KMS-11 (cell line): ENCODE measurements at regions not wholly inside any gene's neighbourhood (a gene's known extent, or its start where the extent isn't known, plus 50 kb on each side); places are given as distances from the start of the nearest gene placed in this dataset.

ENCODE experiments used
- H2AFZ ChIP-seq: fragments of 200-600 bp; sonication (generic); 2 replicates; pipeline ENCODE4 v1.6.1; 2016; ENCODE audit warnings: antibody characterized with exemption, mixed run types, low read depth
- H3K27ac ChIP-seq: fragments of 200-600 bp; sonication (generic); 2 replicates; pipeline ENCODE4 v1.6.1; 2016; ENCODE audit warnings: mild to moderate bottlenecking, mixed run types
- H3K27me3 ChIP-seq: fragments of 200-600 bp; sonication (generic); 2 replicates; pipeline ENCODE4 v1.6.1; 2017; ENCODE audit warnings: mild to moderate bottlenecking, low read depth, mixed run types, moderate library complexity; ENCODE audit not compliant: insufficient read depth
- H3K36me3 ChIP-seq: fragments of 200-600 bp; sonication (generic); 2 replicates; pipeline ENCODE4 v1.6.1; 2017; ENCODE audit warnings: mild to moderate bottlenecking, mixed run types; ENCODE audit not compliant: insufficient read depth
- H3K4me1 ChIP-seq: fragments of 200-600 bp; sonication (generic); 2 replicates; pipeline ENCODE4 v1.6.1; 2016; ENCODE audit warnings: mild to moderate bottlenecking, low read depth, mixed run types; ENCODE audit not compliant: poor library complexity, severe bottlenecking
- H3K4me2 ChIP-seq: fragments of 200-600 bp; sonication (generic); 2 replicates; pipeline ENCODE4 v1.7.0; 2016; ENCODE audit warnings: mild to moderate bottlenecking, mixed run types
- H3K4me3 ChIP-seq: fragments of 200-600 bp; sonication (generic); IDR thresholded peaks from 2 replicates; pipeline ENCODE4 v1.6.1; 2017; ENCODE audit warnings: low read depth, low read length, mixed read lengths; ENCODE audit not compliant: insufficient read depth
- H3K79me2 ChIP-seq: fragments of 200-600 bp; sonication (generic); 2 replicates; pipeline ENCODE4 v1.6.1; 2016; ENCODE audit warnings: low read depth, mixed run types; ENCODE audit not compliant: insufficient read depth
- H3K9ac ChIP-seq: fragments of 200-600 bp; sonication (generic); 2 replicates; pipeline ENCODE4 v1.6.1; 2016; ENCODE audit warnings: mild to moderate bottlenecking, mixed run types
- H4K20me1 ChIP-seq: fragments of 200-600 bp; sonication (generic); 2 replicates; pipeline ENCODE4 v1.6.1; 2016; ENCODE audit warnings: mild to moderate bottlenecking, mixed run types; ENCODE audit not compliant: insufficient read depth
- TF ChIP-seq, protein P1 (sequence below): fragments of 200-600 bp; sonication (generic); conservative IDR thresholded peaks from 2 replicates; pipeline ENCODE4 v1.6.1; 2017; ENCODE audit warnings: low read depth, mild to moderate bottlenecking, antibody characterized with exemption, low read length, moderate library complexity, mixed read lengths

DNA sequence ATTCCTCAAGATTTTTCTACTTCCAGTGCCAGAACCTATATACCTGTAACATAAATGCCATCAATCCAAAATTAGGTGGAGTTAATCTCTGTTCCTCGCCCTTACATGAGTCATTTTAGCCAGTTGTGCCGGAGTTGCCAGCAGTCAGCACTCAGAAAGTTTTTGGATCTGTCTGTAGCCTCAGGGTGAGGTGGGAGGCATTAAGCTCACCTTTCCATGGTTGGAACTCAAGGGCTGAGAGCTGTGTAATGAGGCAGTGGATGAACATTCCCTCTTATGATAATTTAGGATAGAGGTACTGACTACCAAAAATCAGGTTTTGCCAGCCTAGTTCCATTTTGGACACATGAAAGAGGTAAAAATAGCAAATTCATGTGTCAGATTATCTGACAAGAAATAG, 1553.1 kb upstream of the ADGRL3 start:
- no peaks in the 10 kb centered on the region for H3K4me1 ChIP-seq
- no peak overlapping the region for H2AFZ ChIP-seq
- no peaks in the 10 kb centered on the region for H3K79me2 ChIP-seq
- H3K9ac ChIP-seq = no peak overlapping the region
- H3K4me3 ChIP-seq = no peak overlapping the region
- no peak overlapping the region for H3K4me2 ChIP-seq
- H3K27me3 ChIP-seq = no peaks in the 10 kb centered on the region
- no peak overlapping the region for H3K27ac ChIP-seq
- H3K36me3 ChIP-seq = no peaks in the 10 kb centered on the region
- TF ChIP-seq, protein P1, sequence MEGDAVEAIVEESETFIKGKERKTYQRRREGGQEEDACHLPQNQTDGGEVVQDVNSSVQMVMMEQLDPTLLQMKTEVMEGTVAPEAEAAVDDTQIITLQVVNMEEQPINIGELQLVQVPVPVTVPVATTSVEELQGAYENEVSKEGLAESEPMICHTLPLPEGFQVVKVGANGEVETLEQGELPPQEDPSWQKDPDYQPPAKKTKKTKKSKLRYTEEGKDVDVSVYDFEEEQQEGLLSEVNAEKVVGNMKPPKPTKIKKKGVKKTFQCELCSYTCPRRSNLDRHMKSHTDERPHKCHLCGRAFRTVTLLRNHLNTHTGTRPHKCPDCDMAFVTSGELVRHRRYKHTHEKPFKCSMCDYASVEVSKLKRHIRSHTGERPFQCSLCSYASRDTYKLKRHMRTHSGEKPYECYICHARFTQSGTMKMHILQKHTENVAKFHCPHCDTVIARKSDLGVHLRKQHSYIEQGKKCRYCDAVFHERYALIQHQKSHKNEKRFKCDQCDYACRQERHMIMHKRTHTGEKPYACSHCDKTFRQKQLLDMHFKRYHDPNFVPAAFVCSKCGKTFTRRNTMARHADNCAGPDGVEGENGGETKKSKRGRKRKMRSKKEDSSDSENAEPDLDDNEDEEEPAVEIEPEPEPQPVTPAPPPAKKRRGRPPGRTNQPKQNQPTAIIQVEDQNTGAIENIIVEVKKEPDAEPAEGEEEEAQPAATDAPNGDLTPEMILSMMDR = no peak
- H4K20me1 ChIP-seq = no peaks in the 10 kb centered on the region

DNA sequence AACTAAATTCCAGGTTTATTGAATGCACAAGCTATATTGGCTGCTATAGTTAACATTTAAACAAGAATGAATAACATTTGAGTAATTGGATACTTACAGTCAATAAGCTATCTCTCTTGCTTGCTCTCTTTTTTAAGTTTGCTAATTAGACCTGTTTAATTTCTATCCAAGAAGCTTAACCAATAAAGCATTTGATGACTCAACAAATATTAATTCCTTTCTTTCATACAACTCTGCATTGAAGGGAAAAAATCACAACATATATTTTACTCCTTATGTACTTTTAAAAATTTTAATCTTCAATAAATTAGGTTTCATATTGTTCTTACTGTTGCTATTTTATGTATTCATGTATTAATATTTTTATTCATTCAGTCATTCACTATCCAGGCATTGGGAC, 1552.6 kb upstream of the ADGRL3 start:
- Histone ChIP-seq H3K27ac (no peak overlapping the region), H3K79me2 (no peaks in the 10 kb centered on the region), H3K4me1 (no peaks in the 10 kb centered on the region), H3K27me3 (no peaks in the 10 kb centered on the region), H3K4me3 (no peak overlapping the region), H3K9ac (no peak overlapping the region), H4K20me1 (no peaks in the 10 kb centered on the region), H3K36me3 (no peaks in the 10 kb centered on the region), H2AFZ (no peak overlapping the region), H3K4me2 (no peak overlapping the region)
- TF ChIP-seq, protein P1 = no peak

DNA sequence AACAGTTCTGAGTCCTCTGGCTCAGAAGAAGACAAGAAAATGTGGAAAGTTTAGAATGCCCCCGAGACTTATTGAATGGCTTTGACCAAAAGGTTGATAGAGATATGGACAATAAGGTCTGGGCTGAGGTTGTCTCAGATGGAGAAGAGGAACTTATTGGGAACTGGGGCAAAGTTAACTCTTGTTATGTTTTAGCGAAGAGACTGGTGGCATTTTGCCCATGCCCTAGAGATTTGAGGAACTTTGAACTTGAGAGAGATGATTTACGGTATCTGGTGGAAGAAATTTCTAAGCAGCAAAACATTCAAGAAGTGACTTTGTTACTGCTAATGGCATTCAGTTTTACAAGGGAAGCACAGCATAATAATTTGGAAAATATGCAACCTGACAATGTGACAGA, 1549.3 kb upstream of the ADGRL3 start:
- Histone ChIP-seq H3K9ac (no peak overlapping the region), H3K4me3 (no peak overlapping the region), H3K27ac (no peak overlapping the region), H3K27me3 (no peaks in the 10 kb centered on the region), H4K20me1 (no peaks in the 10 kb centered on the region), H3K79me2 (no peaks in the 10 kb centered on the region), H2AFZ (no peak overlapping the region), H3K4me2 (no peak overlapping the region), H3K4me1 (no peaks in the 10 kb centered on the region), H3K36me3 (no peaks in the 10 kb centered on the region)
- TF ChIP-seq, protein P1 = no peak

DNA sequence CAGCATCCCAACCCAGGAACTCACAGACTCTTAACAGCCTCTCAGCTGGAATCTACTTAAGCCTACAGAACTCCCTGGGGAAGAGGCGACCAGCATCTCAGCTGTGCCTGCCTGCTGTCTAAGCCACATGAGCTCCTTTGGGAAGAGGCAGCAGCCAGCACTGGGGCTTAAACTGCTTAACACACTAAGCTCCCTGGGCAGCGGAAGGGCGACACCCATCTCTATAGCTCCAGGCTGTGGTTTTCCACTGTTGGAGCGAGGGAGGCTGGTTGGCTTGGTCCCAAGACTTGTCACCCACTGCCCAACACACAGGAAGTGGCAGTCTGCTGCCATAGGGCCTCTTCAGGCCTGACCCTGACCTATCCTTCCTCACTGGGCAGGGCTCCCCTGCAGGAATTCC, 1544.1 kb upstream of the ADGRL3 start:
- no peaks in the 10 kb centered on the region for H3K79me2 ChIP-seq
- no peaks in the 10 kb centered on the region for H3K36me3 ChIP-seq
- H4K20me1 ChIP-seq = no peaks in the 10 kb centered on the region
- no peaks in the 10 kb centered on the region for H3K27me3 ChIP-seq
- H3K4me3 ChIP-seq = no peak overlapping the region
- H3K27ac ChIP-seq = no peak overlapping the region
- no peak overlapping the region for H3K4me2 ChIP-seq
- TF ChIP-seq, protein P1 = no peak
- no peak overlapping the region for H3K9ac ChIP-seq
- no peak overlapping the region for H2AFZ ChIP-seq
- H3K4me1 ChIP-seq = no peaks in the 10 kb centered on the region

DNA sequence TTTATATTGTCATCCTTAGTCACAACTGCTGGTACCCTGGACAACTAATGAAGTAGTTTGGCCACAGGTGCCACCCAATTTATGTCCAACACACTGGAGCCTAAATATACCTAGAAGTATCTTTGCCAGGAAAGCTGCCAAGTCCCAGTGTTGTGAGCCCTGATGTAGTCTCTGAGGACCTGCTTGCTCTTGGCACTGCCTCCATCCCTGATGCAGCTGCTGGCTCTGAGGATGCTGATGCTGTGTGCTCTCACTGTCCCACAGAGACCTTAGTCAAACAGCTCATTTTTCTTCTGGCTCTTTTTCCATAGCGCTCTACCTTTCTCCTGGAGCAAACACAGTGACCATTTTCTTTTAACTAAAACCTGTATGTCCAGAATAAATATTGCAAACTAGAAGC, 1535.4 kb upstream of the ADGRL3 start:
- no peaks in the 10 kb centered on the region for H3K27me3 ChIP-seq

More for the DNA sequence above, 1535.4 kb upstream of the ADGRL3 start:
- Histone ChIP-seq H3K9ac (no peak overlapping the region), H3K36me3 (no peaks in the 10 kb centered on the region), H4K20me1 (no peaks in the 10 kb centered on the region), H3K27ac (no peak overlapping the region), H3K4me2 (no peak overlapping the region), H2AFZ (no peak overlapping the region), H3K4me3 (no peak overlapping the region), H3K79me2 (no peaks in the 10 kb centered on the region), H3K4me1 (no peaks in the 10 kb centered on the region)
- TF ChIP-seq, protein P1 = no peak
